GM21529 (cell line): ENCODE measurements at regions not wholly inside any gene's neighbourhood (a gene's known extent, or its start where the extent isn't known, plus 50 kb on each side); places are given as distances from the start of the nearest gene placed in this dataset.

Source experiments
- ATAC-seq: cut with Tn5 transposase; IDR thresholded peaks from one replicate; pipeline ENCODE4 v1.9.1; 2021; ENCODE audit not compliant: unreplicated experiment

DNA sequence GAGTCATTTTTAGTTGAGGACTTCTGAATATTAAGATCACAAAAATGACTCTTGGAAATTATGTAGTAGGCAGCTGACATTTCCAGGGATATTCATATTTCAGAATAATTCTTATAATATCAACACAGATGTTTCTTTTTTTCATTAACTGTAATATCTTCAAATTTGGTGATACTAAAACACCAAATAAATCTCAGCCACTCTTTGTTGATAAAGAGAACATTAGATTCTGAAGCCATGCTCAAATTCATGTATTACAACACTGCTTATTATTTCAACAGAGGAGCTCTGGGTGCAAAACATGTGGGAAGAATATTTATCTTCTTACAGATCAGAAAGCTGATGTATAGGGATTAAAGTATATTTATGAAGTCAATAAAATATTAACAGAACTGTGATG, 355.4 kb downstream of the CRPPA start:
- ATAC-seq: no peak

DNA sequence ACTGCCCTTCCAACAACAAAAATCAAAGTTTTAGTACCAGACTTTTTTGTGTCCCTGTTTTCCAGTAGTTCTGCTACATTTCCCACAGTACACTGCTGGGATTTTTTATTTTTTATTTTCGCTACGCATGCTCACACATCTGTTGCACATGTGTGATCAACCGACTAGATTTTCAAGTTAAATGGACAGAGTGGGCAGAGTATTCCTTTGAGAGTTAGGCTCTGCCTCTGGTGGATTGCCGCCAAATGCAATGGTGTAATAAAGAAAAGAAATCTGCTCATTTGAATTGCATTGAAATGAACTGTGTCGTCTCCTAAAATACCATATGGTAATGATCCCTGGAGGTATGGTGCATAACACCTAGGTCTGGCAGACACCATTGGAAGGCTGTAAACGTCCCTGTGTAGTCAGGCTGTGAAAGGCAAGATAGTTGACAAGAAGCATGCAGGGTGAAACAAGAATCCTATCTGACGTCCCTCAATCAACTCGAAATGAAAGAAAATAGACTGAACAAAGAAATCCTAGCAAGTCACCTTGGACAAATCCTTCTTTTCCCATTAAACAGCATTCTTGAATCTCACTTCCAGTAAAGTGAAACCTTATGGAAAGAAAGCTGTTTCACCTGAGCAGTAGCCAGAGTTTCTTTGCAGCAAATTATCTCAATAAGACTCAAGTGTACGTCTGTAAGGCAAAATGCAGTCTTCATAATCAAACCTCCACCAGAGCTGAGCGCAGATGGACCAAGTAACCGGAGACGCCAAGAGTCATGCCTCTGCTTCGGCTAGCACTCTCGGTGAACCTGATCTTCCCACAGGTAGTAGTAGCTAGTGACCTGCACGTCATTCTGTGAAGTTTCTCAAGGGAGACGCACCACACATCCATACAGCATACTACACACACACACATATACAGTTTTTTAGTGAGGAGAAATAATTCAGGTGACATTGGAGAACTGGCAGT, 357.3 kb downstream of the CRPPA start:
- no peak for ATAC-seq

DNA sequence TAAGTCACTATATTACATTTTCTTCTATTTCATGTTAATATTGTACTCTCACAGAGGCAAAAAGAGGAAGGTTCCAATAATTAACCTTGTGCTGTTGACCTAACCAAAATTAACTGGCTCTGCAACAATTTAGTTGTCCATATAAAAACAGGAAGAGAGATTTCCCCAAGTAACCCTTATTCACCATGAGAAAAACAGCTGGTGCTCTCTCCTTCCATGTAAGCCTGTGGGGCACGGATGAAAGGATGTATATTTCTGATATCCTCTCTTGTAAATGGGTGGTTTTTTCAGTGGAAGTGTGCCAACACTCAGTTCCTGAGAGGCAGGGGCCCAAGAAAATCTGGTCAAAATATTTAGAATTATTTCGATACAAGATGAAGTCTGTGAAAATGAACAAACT, 358.1 kb downstream of the CRPPA start:
- no peak for ATAC-seq

DNA sequence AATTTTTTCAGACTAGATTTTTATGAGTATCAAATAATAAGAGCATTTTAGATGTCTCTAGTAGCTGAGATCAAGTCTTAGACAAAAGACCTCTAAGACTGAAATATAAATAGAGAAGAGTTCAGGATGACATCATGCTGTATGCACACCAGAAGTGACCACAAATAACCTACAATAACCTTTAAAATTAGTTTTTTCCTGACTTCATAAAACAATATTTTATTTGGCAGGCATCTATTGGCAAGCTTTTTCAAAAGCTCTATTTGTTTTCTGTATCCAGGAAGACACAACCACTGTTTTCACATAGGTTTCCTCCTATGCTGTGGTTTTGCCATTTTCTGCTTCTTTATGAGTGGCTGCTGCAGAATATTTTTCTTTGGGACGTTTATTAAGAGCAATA, 359.1 kb downstream of the CRPPA start:
- no peak for ATAC-seq

DNA sequence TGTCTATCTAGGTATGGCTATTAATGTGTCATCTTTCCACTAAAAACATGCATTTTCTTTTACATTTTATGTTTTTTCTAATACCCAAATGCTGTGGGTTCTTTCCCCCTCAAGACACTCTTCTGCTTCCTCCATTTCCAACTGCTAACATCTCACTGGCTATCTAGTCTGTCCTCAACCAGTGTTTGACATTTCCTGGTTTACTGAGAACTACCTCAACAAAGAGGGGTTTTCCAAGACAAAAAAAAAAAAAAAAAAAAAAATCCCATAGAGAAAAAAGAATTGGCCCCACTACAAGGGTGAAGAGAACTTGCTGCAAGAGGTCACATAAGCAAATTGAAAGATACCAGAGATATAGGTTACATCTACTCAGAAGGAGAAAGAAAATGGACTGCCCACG, 359.7 kb downstream of the CRPPA start:
- no peak for ATAC-seq

DNA sequence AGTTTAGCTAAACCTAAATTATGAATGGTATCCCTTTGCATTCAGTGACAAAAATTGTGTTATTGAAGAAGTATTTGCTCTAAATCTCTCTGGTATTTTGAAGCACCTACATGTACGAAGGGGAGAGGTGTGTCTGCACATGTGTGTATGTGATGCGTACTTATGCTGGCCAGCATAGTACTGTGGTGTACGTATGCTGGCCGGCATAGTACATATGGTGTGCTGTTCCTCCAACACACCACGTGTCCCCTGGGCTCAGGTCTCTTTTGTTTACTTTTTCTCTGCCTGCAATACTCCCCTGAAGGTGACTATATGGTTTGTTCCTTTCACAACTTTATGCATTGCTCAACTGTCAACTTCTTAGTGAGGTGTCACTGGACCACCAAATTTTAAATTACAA, 360.3 kb downstream of the CRPPA start:
- no peak for ATAC-seq

DNA sequence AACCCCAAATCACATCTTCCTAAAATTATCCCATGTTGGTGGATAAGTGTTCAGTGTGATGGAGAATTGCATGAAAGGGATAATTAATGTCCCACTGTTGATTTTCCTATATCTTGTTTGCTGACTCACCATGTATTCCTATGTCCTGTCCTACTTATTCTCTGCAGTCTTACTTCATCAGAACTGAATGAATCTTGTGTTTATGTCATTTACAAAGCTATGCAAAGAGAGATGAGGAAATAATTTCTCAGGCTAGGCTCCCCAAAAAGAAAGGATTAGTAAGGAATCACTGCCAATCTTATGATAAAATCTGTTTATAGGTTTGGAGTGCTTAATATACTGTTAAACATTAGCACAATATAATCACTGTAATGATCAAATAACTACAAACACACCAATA, 360.8 kb downstream of the CRPPA start:
- no peak for ATAC-seq

DNA sequence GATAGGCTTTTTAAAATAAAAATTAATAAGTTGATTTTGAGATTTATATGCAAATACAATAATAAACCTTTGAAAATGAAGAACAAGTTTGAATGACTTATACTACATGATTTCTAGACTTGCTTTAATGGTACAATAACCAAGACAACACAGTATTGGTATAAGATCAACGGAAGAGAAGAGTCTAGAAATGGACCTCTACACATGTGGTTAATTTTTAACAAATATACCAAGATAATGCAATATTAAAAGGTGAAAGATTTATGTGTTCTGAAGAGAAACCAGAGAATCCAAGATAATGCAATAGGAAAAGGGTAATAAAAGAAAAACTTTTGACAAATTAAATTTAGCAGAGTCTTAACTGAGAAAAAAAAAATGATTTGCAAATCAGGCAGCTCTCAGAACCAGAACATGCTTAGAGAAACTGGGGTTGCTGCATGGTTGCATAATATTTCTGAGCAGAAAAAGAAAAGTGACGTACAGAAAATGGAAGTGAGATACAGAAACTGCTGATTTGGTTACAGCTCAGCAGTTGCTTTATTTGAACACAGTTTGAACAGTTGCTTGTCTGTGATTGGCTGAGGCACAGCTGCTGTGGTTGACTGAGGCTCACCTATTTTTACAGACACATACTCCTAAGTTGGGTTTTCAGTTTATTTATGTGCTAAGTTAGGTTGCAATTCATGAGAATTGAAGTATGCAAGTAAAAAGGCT, 365.9 kb downstream of the CRPPA start:
- peak; percentile 70 for ATAC-seq

DNA sequence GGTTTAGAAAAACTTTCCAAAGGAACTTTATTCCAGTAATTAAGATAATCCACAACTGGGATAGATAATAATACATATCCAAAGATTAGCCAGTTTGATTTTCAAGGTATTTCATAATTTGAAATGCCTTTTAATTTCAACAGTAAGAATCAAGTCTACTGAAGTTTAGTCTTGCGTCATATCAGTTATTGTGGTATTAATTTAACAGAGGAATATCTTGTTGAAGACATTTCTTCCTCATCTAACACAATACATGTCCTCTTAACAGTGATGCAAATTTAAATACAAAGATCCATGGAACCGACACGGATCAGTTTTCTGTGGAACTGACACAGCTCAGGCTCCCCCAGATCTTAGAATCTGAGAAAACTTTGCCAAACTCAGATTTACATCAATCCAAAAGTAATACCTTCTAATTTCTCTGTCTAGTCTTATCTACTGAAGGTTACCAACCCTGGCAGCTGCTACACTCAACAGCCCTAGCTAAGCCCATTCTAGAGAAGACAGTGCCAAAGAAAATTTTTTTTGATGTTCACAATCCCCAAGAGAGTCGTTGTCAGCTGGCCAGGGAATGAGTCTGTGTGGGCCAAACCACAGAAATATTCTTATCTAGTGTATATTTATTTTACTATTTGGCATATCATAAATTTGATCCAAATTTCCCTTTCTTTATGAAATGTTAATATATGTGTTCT, 365.2 kb upstream of the MEOX2 start:
- no peak for ATAC-seq

DNA sequence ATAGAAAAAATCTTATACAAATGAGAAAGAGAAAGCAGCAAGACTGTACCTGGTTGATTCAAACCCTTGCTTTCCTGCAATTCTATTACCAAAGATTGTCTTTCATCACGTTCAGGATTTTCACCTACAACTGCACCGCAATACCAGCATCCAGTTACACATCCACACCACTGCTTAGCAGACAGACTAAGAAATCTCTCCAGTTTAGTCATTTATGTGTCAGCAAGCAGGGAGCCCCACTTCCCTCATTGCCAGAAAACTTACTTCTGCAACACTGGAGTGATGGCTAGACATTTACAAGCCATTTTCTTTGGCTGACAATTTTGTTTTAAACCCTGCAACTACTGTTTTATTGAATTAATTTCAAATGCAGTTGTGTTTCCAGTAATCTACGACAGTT, 359.6 kb upstream of the MEOX2 start:
- no peak for ATAC-seq

DNA sequence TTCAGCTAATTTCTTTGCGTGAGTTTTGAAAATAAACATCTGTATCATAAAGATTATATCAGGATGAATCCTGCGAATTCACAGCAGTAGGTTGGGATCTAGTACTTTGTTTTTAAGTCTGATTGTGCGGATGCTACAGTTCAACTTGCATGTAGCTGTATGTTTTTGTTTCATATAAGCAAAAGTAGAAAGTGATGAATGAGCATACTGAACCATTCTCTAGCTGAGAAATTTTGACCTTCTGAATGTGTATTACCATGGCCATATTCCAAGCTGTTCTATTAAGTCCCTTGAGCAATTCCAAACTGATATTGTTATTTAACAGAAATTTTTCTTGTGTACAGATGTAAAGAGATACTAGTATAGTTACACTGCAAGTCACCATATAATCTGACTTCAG, 358.8 kb upstream of the MEOX2 start:
- no peak for ATAC-seq

DNA sequence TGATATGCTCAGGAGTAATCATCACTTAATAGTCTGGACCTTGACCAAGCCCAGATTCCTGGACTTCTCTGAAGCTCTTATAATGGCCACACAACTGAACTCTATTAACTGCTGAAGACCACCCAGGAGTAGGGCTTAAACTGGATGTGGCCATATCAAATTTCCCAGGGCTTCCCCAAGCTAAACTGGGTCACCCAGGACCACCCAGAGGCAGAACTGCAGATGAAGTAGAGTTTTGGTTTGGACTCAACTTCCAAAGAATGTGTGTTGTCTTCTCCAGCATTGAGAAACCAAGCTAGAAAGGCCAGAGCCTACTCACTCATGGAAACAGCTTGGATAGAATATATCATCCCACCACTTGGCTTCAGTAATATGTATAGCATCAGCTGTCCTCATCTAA, 358.2 kb upstream of the MEOX2 start:
- no peak for ATAC-seq

DNA sequence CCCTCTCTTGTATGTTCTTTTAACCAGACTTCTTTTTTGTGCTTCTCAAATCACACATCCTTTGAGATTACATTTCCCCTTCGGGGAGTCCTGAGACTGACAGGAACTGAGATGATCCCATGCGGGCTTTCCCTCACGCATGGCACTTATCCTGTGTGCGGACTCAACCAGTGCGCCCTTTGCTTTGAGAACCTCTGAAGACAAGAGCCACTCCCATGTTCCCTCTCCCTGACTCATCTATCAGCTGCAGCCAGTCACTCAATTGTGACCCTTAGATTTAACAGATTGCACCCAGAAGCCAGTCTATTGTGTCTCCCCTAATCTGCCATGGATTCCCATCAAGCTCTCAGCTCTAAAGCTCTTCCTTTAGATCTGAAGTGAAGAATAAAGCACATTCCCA, 353.9 kb upstream of the MEOX2 start:
- no peak for ATAC-seq

DNA sequence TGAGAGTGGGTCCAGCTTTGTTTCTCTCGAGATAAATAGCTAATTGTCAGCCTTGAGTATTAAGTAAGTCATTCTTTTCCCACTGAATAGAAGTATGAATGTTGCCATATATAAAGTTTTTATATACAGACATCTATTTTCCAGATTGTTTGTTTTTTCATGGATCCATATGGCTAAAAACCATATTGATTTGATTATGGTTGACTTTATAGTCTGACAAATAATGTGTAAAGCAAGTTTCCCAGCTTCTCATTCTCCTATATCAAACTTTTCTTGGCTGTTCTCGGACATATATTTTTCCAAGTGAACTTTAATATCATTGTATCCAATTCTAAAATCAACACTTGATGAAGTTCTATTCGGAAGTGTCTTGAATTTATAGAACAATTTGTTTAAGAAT, 352.4 kb upstream of the MEOX2 start:
- no peak for ATAC-seq

DNA sequence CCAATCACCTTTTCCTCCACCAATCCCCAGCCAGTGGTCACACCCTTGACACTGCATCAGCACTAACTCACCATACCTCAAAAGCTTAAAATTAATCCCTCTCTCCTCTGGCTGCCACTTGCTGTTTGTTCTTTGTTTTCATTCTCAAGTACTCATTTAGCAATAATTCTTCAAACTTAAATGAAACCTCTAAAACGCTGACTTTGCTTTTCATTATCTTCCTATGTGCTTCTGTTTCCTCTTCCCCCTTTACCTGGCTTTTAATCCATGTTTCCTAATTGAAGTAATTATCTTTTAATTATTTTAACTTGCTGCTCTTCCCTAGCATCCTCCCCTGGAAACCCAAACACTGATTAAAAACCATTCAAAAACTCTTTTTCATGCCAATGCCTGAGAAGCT, 348.9 kb upstream of the MEOX2 start:
- no peak for ATAC-seq

DNA sequence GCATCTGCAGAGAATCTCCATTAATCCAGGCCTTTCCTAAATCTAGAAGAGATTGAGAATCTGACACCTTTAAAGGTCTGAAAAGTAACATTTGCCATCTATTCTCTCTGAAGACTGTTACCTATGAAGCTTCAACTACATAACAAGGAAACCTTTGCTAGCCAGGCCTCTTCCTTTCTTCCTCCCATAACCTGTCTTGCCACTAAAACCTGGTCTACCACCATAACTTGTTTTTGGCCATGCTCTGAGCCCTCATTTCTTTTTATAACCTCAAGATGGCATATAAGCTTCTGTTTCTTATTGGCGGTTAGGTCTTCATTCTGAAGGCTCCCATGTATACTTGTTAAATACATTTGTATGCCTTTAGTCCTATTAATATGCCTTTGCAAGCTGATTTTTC, 348.4 kb upstream of the MEOX2 start:
- ATAC-seq: no peak

DNA sequence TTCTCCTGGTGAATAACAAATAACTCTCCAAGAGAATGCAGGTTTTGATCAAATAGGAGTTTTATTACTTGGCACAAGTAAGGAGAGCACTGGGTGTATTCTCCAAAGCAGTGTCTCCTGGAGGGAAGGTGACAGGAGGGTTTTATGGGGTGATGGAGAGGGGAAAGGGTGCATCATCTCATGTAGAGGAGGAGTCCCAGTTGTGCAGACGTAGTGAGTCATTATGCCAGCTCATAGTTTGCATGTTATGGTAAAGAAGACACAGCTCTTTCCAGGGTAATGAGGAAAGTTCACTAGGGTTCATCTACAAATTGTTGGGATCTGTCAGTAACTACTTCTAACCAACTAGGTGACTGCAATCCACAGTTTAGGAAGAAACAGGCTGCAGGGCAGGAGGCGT, 347.9 kb upstream of the MEOX2 start:
- ATAC-seq: no peak

DNA sequence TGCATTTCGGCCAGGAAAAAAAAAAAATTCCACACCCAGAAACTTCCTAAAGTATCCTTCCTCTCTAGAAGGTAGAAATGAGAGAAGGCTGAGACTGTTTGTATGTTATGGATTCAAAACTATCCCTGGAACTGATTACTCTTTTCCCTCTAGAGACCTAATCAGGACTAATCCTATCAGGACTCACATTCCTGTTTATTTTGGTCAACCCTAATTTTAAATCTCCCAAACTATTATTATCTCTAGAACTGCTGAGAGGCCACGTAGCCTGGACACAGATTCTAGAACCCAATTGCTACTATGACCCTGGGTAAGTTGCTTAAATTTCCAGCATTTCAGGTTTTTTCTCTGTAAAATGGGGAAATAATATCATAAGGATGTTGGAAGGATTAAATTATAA, 346.8 kb upstream of the MEOX2 start:
- no peak for ATAC-seq

DNA sequence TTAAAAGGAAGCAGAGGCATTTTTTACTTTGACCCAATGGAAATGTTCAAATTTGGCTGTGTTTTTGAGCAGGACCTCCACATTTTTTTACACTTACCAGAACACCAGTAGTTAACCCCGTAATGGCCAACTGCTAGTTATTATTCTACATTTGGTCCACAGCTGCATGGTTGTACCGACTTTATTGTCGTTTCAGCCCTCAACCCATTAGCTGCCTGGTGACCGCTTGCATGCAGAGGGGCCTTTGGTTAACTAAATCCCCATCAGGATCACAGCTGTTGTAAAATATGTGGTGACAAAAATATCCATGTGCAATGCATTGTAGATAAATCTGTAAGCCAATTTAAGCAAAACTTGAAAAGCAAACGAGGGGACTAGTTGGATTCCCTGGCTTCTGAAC, 342.2 kb upstream of the MEOX2 start:
- ATAC-seq: no peak

DNA sequence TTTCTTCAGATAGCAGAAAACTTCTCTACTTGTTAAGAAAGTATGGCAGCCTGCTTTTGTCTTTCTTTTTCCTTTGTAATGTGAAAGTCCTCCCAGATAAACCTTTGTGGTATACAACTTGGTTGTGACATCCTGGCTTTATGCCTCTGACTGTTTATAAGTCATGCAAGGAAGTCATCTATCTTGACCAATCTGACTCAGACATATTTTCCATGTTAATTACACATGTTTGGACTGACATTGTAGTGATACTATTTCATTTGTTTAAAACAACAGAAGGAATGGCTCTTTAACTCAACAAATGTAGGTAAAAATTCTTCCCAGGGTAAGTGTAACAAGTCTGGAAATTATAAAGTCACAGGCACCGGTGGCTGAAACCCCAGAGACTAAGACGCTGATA, 341.6 kb upstream of the MEOX2 start:
- no peak for ATAC-seq

DNA sequence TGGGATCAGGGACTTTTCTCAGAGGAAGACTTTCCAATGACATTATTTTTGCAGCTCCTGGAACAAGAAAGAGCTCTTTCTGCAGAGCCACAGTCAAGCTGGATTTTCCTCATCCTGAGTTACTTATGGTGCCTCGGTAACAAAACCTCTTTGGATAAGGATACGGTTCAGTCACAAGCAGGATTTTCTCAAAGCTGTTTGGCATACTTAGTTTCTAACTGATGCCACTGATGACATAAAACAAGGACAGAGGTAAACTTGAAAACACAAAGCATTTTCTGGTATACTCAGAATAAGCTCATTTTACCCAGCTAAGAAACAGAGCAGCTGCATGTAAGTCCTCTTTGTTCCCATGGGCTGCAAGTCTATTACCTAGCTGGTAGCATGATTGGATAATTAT, 340.9 kb upstream of the MEOX2 start:
- no peak for ATAC-seq
